Fibroblast of skin of right quadriceps (primary cell): ENCODE measurements at regions not wholly inside any gene's neighbourhood (a gene's known extent, or its start where the extent isn't known, plus 50 kb on each side); places are given as distances from the start of the nearest gene placed in this dataset.
"Not testable (repeated sequence)": the region's sequence is repeated elsewhere in the genome, so short reads cannot be mapped to it uniquely, and the experiment has no call there.

Experiments used
- DNase-seq: peaks from one replicate; pipeline ENCODE4 v3.0.0-alpha.2; 2013

- DNase-seq = no peak
These were observed 169.8 kb downstream of the SPRY2 start for GRCh38 chr13:80171096-80171495.

DNA sequence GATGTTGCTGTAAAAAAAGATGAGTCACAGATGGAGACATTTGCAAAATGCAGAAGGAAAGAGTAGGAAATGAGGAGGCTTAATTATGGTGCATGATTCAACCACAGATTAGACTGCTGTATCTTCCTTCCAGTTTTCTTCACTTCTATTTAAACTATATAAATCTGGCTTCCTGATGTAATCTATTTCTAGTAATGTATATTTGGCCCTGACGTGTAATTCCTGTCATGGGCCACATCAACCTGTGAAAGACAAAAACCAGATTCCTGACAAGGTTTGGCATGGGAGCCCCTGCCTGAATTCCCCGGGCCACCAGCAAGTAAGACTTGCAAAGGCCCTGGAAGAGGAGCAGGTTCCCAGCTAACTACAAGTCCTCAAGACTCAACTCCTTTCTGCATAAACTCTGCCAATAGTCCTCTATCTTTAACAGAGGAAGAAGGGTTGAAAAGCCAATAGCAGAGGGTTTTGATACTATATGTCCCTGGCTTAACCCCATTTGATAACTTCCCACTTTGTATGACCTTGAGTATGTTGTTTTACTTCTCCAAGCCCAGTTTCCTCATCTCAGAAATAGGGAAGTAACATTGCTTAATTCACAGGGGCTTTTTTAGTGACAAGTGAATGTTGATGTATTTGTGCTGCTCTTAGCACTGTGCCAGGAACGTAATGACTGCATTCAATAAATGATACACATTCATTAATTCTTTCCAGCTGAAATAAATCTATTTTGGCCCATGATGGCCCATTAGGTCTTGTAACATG, 172.7 kb downstream of the SPRY2 start:
- peak; percentile 70 for DNase-seq

GRCh38 chr13:80166352-80166751, 174.6 kb downstream of the SPRY2 start:
- no peak for DNase-seq

DNA sequence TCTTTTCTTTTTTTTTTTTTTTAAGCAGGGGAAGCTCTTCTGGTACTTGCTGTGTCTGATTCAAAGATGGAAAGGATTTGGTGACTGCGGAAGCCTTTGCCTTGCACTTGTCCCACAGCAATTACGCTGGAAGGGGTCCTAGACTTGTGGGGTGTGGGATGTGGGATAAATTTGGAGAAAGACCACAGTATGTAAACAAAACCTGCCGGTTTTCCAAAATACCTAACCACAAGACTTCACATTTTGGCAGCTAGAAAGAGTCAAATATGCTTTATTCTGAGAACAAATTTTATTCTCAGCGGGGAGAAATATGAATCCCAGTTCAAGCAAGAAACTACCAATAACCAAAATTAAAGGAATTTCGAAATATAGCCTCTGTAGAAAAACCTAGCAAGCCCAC, 176.5 kb downstream of the SPRY2 start:
- no peak for DNase-seq

DNA sequence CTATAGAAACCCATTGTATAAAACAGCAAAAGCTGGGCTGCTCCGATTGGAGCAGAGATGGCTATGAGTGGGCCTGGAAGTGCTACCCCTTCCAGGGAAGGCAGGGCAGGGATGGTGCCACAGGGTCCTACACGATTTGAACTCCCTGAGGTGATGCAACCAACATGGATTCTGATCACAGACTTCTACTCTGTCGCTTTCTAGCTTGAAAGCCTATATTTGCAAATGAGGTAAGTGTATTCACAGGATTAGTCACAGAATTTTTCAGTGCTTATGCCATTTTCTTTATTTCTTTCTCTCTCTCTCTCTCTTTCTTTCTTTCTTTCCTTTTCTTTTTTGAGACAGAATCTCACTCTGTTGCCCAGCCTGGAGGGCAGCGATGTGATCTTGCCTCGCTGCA, 179.0 kb downstream of the SPRY2 start:
- DNase-seq = peak; percentile 21

DNA sequence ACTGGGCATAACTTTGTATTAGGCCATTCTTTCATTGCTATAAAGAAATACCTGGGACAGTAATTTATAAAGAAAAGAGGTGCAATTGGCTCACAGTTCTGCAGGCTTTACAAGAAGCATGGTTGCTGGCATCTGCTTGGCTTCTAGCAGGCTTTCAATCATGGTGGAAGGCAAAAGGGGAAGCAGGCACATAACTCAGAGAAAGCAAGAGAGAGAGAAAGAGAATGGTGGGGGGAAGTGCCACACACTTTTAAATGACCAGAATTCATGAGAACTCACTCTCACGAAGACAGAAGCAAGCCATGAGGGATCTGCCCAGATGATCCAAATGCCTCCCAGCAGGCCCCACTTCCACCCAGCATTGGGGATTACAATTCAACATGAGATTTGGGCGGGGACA, 179.7 kb downstream of the SPRY2 start:
- DNase-seq = no peak

DNA sequence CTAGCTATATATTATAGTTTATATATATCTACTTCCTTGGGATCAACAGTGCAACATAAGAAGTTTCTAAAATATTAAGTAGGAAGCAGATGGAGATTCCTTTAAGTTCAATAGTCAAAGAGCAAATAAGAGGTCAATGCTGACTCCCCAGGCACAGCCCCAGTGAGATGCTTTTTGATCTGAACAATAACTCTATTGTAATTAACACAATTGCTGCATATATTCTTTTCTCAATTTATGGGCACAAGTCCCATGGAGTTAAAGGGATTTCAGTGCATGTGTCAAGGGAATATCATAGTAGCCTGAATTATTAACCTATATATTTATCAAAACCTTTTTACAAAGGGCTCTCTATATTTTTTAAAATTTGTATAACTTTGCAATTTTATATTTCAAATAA, 180.8 kb downstream of the SPRY2 start:
- DNase-seq = no peak

- peak; percentile 46 for DNase-seq
These were observed 183.5 kb downstream of the SPRY2 start for GRCh38 chr13:80157261-80157932.

DNA sequence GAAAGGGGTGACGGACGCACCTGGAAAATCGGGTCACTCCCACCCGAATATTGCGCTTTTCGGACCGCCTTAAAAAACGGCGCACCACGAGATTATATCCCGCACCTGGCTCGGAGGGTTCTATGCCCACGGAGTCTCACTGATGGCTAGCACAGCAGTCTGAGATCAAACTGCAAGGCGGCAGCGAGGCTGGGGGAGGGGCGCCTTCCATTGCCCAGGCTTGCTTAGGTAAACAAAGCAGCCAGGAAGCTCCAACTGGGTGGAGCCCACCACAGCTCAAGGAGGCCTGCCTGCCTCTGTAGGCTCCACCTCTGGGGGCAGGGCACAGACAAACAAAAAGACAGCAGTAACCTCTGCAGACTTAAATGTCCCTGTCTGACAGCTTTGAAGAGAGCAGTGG, 188.8 kb downstream of the SPRY2 start:
- DNase-seq = not testable (repeated sequence)

- DNase-seq = no peak
These were observed 189.9 kb downstream of the SPRY2 start for GRCh38 chr13:80151016-80151415.

DNA sequence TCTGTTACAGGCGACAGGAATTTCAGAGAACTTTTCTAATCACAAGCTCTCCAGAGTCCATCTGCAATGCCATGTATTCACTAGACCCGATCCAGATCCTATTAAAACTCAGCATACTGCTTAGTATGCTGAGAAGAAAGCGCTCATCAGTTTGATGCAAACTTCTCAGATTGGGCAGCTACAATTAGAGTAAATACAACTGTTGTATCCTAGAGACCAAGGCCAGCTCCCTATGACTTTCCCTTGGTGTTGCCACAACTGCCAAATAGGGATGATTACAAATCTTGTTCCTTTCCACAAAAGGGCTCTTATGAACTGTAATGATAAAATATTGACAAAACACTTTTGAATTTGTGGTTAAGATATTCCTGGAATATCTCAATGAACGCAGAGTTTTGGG, 191.2 kb downstream of the SPRY2 start:
- DNase-seq = no peak

DNA sequence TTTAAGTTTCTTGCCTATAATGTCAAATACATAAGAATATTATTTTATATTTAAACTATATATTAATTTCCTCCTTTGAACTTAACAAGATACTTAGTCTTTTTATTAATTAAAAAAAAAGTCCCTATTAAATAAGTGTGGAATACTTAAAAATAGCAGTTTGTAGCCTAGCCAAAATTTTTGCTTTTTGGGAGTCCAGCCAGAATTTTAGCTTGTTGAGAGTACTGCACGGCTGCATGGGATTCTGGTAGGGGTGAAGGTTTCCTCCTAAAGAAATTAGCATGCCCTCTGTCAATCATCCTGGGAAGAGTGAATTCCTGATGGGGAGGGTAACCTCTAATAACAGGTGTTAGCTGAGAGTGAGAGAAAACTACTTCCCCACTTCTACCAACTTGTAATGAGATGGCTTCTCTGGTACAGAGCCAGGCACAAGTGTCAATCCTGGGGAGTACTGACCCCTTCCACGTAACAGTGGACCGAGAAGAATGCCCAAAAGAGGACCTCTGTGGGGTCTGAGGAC, 195.7 kb downstream of the SPRY2 start:
- no peak for DNase-seq

- DNase-seq = no peak
These were observed 196.4 kb downstream of the SPRY2 start for GRCh38 chr13:80144493-80144892.

DNA sequence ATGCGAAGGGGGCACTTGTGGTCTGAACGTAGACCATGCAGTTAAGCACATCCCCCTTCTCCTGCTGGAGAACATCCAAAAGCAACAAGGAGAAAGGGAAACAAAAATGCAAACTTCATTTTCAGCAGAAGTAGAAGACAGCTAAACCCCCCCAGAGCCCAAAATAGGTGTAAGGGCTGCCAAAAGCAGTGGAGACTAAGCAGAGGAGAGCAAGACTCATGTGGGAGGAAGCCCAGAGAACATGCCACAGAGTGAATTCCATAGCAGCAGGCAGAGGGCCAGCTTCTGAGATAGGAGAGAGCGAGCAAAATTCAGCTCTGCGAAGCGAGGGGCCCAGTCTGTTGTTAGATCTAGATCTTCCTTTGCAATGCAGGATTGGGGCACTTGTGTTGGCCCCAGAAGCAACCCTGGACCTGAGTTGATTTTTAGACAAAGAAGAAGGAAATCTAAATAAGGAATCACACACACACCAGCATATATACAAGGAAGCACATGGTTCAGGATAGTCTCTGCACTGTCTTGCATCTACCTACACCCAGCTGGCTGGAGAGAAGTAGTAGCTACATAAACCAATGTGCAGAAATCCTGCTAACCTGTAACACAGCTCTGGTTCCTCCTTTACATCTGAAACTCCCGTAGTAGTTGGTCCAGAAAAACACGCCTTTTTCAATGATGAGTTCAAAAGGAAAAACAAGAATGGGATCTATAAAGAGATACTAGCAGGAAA, 199.6 kb downstream of the SPRY2 start:
- peak; percentile 90 for DNase-seq

GRCh38 chr13:80140685-80141084, 200.2 kb downstream of the SPRY2 start:
- no peak for DNase-seq

- no peak for DNase-seq
These were observed 201.7 kb downstream of the SPRY2 start for GRCh38 chr13:80139196-80139595.

- DNase-seq = no peak
These were observed 202.9 kb downstream of the SPRY2 start for GRCh38 chr13:80137994-80138393.

GRCh38 chr13:80134346-80134745, 206.6 kb downstream of the SPRY2 start:
- DNase-seq = no peak

GRCh38 chr13:80133631-80134261, 207.2 kb downstream of the SPRY2 start:
- no peak for DNase-seq

DNA sequence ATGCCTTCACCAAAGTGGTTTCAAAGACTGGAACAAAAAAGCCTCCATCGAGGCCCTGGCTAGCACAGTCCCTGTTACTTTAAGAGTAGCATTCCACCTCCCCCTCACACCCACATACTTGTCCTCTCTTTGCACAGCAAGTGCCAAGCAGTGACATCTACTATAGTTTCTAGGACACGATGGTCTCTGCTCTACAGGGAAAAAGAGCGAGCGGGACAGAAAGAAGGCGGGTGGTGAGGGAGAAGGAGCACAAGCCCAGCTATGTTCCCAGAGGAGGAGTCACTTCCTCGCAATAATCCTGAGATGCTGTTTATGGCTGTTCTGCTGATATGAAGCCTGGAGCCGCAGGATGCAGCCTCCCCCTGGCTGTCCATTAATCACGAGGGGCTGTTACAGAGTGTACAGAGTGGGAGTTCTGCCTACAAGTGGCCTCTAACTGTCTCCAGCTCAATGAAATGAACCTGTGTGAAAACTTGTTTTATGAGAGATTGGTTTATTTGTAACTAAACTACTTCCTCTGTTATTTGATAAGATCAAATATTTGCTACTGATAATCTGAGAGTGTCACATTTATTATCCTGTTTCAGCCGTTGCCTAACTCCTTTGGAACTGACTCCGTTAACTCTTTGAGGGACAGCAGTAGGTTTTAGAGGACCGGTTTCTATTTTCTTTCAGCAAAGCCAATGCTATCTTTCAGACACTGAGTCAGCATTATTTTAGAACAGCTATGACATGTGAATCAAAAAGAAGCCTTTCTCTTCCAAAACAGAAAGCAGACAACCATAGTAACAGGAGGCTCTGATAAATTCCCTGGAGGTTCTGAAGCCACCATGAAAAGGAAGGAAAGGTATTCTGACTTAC, 208.0 kb downstream of the SPRY2 start:
- peak; percentile 47 for DNase-seq

GRCh38 chr13:80131204-80131603, 209.7 kb downstream of the SPRY2 start:
- DNase-seq = peak; percentile 12

DNA sequence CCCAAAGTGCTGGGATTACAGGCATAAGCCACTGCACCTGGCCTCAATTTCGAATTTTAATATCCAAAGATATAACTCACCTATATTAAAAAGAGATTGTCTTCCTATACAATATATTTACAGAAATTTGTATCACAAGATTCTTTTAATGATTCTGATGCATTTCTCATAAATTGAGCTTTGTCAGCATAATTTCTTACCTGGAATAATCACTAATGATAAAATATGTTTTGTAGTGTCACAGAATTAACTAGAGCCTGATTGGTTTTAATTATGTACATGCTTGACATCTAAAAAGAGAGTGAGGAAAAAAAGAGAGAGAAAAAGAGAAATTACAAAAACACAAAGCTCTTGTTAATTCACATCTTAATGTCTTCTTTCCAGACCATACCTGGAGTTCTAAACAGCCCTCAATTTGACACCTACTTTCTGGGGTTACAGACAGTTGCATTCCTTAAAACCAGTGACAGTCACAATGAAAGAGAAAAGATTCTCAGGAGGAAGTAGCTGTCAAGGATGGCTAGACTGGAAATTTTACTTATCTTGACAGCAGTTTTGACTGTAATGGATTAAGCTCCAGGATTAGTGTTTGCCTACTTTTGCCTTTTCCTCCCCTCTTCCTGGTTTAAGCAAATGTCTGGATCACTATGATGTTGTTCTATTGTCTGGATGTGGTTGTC, 214.4 kb downstream of the SPRY2 start:
- DNase-seq = no peak
